Heart left ventricle (tissue), 16 donors: ENCODE measurements at regions not wholly inside any gene's neighbourhood (a gene's known extent, or its start where the extent isn't known, plus 50 kb on each side); places are given as distances from the start of the nearest gene placed in this dataset.
"Not testable (repeated sequence)": the region's sequence is repeated elsewhere in the genome, so short reads cannot be mapped to it uniquely, and the experiment has no call there.

Experiments
- ATAC-seq, 4 donors: fragments of 200-7000 bp; cut with Tn5 transposase; one replicate each; pipeline ENCODE4 v1.9.1; 2020 to 2022; ENCODE audit warnings: moderate library complexity in 4 of 4, mild to moderate bottlenecking in 3 of 4, moderate number of reproducible peaks in 1 of 4
- DNase-seq, 5 donors: peaks; one replicate each; pipeline ENCODE4 v3.0.0-alpha.2; 2020
- H3K27ac ChIP-seq, 12 donors: fragments of 200-600 bp; sonication (generic) in 4 of 12; one replicate each; pipeline versions ENCODE4 v1.5.0 to v1.8.0; 2016 to 2022; ENCODE audit warnings: mild to moderate bottlenecking in 2 of 12
- H3K27me3 ChIP-seq, 9 donors: fragments of 200-600 bp; sonication (generic) in 2 of 9; one replicate each; pipeline versions ENCODE4 v1.5.1 to v1.8.0; 2016 to 2022; ENCODE audit warnings: mild to moderate bottlenecking in 3 of 9
- H3K36me3 ChIP-seq, 9 donors: fragments of 200-600 bp; sonication (generic) in 2 of 9; one replicate each; pipeline versions ENCODE4 v1.5.0 to v1.8.0; 2018 to 2022; ENCODE audit warnings: mild to moderate bottlenecking in 2 of 9
- H3K4me1 ChIP-seq, 12 donors: fragments of 200-600 bp; sonication (generic) in 4 of 12; one replicate each; pipeline versions ENCODE4 v1.5.0 to v1.8.0; 2016 to 2022; ENCODE audit warnings: mild to moderate bottlenecking in 3 of 12
- H3K4me3 ChIP-seq, 12 donors: fragments of 200-600 bp; sonication (generic) in 4 of 12; one replicate each; pipeline versions ENCODE4 v1.5.0 to v1.8.0; 2017 to 2022; ENCODE audit warnings: mild to moderate bottlenecking in 9 of 12, moderate library complexity in 4 of 12
- H3K9me3 ChIP-seq, 12 donors: fragments of 200-600 bp; sonication (generic) in 4 of 12; one replicate each; pipeline versions ENCODE4 v1.5.0 to v1.8.0; 2016 to 2022; ENCODE audit warnings: mild to moderate bottlenecking in 1 of 12
- CTCF ChIP-seq, 12 donors: fragments of 200-600 bp; sonication (generic) in 4 of 12; IDR thresholded peaks; one replicate each; pipeline versions ENCODE4 v1.5.0 to v1.8.0; 2018 to 2022; ENCODE audit warnings: antibody characterized with exemption in 12 of 12, mild to moderate bottlenecking in 5 of 12
- POLR2A ChIP-seq, 2 donors: fragments of 450-650 bp; IDR thresholded peaks; one replicate each; pipeline ENCODE4 v1.6.1; 2017; ENCODE audit warnings: antibody characterized with exemption in 2 of 2, mild to moderate bottlenecking in 2 of 2, moderate library complexity in 2 of 2
- WGBS, 4 donors: extraction: QIAGEN DNeasy Blood & Tissue Kit in 2 of 4; methylation state at CpG; one replicate each; pipeline versions ENCODE4 v1.1.5 to v1.1.7; 2013 to 2018; 5-methylcytosine and 5-hydroxymethylcytosine counted together
- intact Hi-C, 10 donors: fragments of 100-400 bp; cut with DNase I; formaldehyde crosslinking; loops; one replicate each; pipeline versions ENCODE4 v1.11.1 to v1.14.2; 2022
- donor health status: ischemic (EF 13 %, LVEDD 7.1; RV severe dilation, severe dysfunction).
- donor health status: healthy with polysubstance abuse.
- donor health status: DM: no; HTN: yes; CAD: no.
- donor health status: DM: no; HTN: no; CAD: no.
- donor health status: ischemic (EF 25% LVEDD 6.9; RV normal size, moderate dysfunction).
- donor health status: ischemic (EF 25% LVEDD 5.7; RV mildly dilated, moderate dysfunction).
- donor health status: healthy.
- donor health status: DM: yes; HTN: yes; CAD: no.
- donor health status: ischemic (EF 35%, LVEDD 5.7; RV mildly dilated, moderate dysfunction).
- donor health status: nonischemic (EF 11% LVEDD 7.7; RV severe dilation, severe dysfunction).
- donor health status: DM: yes; HTN: yes; CAD: no.
- donor health status: PGD.
- donor health status: ischemic (EF 29% LVEDD 5.4; RV normal size, mild dysfunction).
- donor health status: nonischemic (EF 23%, LVEDD 6.1; RV moderate dilation, normal function).

- Histone ChIP-seq H3K9me3 (no peaks in the 10 kb centered on the region), H3K27me3 (no peaks in the 10 kb centered on the region), H3K27ac (no peak overlapping the region), H3K4me1 (peaks cover 0 to 4% (median 0%) of the 10 kb centered on the region in 12 donors), H3K36me3 (no peaks in the 10 kb centered on the region), H3K4me3 (no peak overlapping the region)
- DNase-seq = no peak
- intact Hi-C loops = no loop called here
- TF ChIP-seq CTCF (IDR thresholded peaks at IDR 0.05) = no peak
- no peak for TF ChIP-seq POLR2A (IDR thresholded peaks at IDR 0.05)
- 42 to 90% (median 61%) methylated on average over 2 of the region's 2 CpGs for WGBS, 4 donors
- no peak for ATAC-seq
Observed at GRCh38 chr6:44742828-44743372, 355.4 kb downstream of the CDC5L start.

- 93 to 96% (median 94%) methylated on average over 13 to 18 of the region's 18 CpGs for WGBS, 4 donors
- intact Hi-C loops = not testable (repeated sequence)
Observed at GRCh38 chr6:44760116-44760515, 372.6 kb downstream of the CDC5L start.

GRCh38 chr6:44761046-44761445, 373.5 kb downstream of the CDC5L start:
- Histone ChIP-seq H3K4me1 (no peaks in the 10 kb centered on the region), H3K9me3 (peaks cover 0 to 43% (median 21%) of the 10 kb centered on the region in 12 donors), H3K4me3 (no peak overlapping the region), H3K36me3 (no peaks in the 10 kb centered on the region), H3K27ac (no peak overlapping the region), H3K27me3 (no peaks in the 10 kb centered on the region)
- no peak for DNase-seq
- intact Hi-C loops = no loop called here
- no peak for ATAC-seq
- no peak for TF ChIP-seq POLR2A (IDR thresholded peaks at IDR 0.05)
- no peak for TF ChIP-seq CTCF (IDR thresholded peaks at IDR 0.05)

More at GRCh38 chr6:44760116-44760515, 372.6 kb downstream of the CDC5L start:
- peaks cover 0 to 43% (median 21%) of the 10 kb centered on the region in 12 donors for H3K9me3 ChIP-seq
- H3K27me3 ChIP-seq, H3K4me1 ChIP-seq, H3K4me3 ChIP-seq, DNase-seq, H3K27ac ChIP-seq, ATAC-seq, H3K36me3 ChIP-seq: not testable (repeated sequence)

- TF ChIP-seq CTCF (IDR thresholded peaks at IDR 0.05) (no peak), POLR2A (IDR thresholded peaks at IDR 0.05) (no peak)
- WGBS, 4 donors = 68 to 81% (median 75%) methylated on average over 1 of the region's 1 CpG
- H3K27ac ChIP-seq = no peak overlapping the region
- no peak overlapping the region for H3K4me3 ChIP-seq
- no peaks in the 10 kb centered on the region for H3K36me3 ChIP-seq
- no peaks in the 10 kb centered on the region for H3K4me1 ChIP-seq
- DNase-seq = no peak
- ATAC-seq = no peak
- intact Hi-C loops = no loop called here
- H3K27me3 ChIP-seq = peaks cover 0 to 3% (median 0%) of the 10 kb centered on the region in 9 donors
- H3K9me3 ChIP-seq = peaks cover 0 to 43% (median 21%) of the 10 kb centered on the region in 12 donors
Observed at GRCh38 chr6:44762496-44762895, 375.0 kb downstream of the CDC5L start.
